ENCODE measurements at regions not wholly inside any gene's neighbourhood (a gene's known extent, or its start where the extent isn't known, plus 50 kb on each side); places are given as distances from the start of the nearest gene placed in this dataset.
"Not testable (repeated sequence)": the region's sequence is repeated elsewhere in the genome, so short reads cannot be mapped to it uniquely, and the experiment has no call there.

GRCh38 chr17:62196587-62196986 is 131.5 kb upstream of the MED13 start:
- not testable (repeated sequence) for DNase-seq (ENCODE audit: low spot score)

GRCh38 chr17:62194401-62194800 is 129.3 kb upstream of the MED13 start:
- DNase-seq (ENCODE audit: low spot score), result peak; percentile 16

GRCh38 chr17:62193249-62193648 is 128.2 kb upstream of the MED13 start:
- DNase-seq (ENCODE audit: low spot score), result no peak

DNA sequence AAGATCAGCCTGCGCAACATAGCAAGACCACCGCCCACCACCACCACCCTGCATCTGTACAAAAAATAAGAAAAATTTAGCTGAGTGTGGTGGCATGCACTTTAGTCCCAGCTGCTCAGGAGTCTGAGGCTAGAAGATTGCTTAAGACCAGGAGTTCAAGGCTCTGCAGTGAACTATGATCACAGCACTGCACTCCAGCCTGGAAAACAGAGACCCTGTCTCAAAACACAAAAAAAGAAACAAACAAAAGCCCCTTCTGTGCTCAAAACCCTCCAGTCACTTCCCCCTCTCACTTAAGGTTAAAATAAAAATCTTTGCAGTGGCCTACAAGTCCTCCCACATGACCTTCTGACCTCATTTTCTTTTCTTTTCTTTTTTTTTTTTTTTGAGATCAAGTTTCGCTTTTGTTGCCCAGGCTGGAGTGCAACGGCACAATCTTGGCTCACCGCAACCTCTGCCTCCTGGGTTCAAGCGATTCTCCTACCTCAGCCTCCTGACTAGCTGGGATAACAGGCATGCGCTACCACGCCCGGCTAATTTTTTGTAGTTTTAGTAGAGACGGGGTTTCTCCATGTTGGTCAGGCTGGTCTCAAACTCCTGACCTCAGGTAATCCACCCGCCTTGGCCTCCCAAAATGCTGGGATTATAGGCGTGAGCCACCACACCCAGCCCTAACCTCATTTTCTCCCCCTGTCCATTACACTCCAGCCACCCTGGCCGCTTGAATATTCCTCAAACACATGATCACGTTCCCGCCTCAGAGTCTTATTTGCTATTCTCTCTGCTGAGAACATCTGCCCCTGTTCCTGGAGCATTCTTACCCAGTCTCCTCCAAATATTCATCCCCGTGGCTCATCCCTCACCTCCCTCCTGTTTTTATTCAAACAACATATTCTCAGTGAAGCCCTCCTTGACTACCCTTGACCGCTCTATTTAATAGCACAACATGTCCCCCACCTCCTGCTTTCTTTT is 126.6 kb upstream of the MED13 start:
- no peak for DNase-seq (ENCODE audit: low spot score)

GRCh38 chr17:62189377-62189776 is 124.3 kb upstream of the MED13 start:
- DNase-seq (ENCODE audit: low spot score), result no peak

GRCh38 chr17:62188713-62189112 is 123.6 kb upstream of the MED13 start:
- DNase-seq (ENCODE audit: low spot score), result no peak

DNA sequence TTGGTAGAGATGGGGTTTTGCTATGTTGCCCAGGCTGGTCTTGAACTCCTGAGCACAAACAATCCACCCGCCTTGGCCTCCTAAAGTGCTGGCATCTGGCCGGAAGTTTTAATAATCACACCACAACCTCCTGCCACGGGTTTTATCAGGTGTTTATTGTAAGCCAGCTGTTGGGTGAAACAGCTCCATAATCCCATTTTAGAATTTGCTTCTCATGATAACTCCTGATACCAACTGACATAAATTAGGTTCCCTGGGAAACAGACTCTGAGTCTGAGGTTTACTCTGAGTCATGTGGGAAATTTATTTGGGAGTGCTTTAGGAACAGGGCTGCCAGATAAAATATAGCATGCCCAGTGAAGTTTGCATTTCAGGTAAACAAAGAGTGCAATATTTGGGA is 122.6 kb upstream of the MED13 start:
- no peak for DNase-seq (ENCODE audit: low spot score)

- DNase-seq (ENCODE audit: low spot score), result no peak
These were observed 121.8 kb upstream of the MED13 start for GRCh38 chr17:62186841-62187240.

DNA sequence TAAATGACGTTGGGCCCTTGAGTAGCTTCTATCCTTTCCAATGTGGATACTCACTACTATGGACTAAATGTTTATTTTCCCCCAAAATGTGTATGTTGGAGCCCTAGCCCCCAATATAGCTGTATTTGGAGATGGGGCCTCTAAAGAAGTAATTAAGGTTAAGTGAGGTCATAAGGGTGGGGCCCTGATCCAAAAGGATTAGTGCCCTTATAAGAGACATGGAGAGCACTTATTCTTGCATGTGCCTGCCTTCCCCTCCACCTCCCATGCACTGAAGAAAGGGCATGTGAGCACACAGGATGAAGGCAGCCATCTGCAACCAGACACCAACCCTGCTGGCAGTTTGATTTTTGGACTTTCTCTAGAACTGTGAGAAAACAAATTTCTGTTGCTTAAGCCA is 115.7 kb upstream of the MED13 start:
- no peak for DNase-seq (ENCODE audit: low spot score)

DNA sequence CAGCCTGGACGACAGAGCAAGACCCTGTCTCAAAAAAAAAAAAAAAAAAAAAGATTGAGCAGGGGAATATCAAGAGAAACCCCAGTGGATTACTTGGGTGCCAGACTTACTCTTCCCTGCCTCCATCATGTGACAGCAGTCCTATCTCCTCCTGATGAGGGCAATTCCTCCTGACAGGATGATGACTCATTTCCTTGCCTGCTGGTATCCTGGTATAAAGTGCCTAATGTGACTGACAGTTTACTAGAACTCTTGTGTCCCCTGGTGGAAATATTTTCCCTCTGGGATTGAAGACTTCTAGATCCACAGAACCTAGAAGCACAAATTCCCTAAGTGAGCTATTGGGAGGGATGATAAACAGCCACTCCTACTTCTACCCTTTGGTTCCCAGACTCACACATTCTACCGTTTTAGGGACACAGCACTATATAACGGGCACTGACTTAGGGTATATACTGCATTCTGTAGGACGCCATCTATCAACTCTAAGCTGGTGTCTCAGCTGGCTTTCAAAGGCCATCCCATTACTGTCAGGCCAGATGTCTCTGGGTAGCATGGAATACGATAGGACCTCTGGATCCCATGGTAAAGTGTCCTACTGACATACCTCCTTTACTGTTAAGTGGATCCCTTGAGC is 114.6 kb upstream of the MED13 start:
- peak; percentile 76 for DNase-seq (ENCODE audit: low spot score)

- DNase-seq (ENCODE audit: low spot score), result peak; percentile 49
These were observed 113.5 kb upstream of the MED13 start for GRCh38 chr17:62178579-62178978.

DNA sequence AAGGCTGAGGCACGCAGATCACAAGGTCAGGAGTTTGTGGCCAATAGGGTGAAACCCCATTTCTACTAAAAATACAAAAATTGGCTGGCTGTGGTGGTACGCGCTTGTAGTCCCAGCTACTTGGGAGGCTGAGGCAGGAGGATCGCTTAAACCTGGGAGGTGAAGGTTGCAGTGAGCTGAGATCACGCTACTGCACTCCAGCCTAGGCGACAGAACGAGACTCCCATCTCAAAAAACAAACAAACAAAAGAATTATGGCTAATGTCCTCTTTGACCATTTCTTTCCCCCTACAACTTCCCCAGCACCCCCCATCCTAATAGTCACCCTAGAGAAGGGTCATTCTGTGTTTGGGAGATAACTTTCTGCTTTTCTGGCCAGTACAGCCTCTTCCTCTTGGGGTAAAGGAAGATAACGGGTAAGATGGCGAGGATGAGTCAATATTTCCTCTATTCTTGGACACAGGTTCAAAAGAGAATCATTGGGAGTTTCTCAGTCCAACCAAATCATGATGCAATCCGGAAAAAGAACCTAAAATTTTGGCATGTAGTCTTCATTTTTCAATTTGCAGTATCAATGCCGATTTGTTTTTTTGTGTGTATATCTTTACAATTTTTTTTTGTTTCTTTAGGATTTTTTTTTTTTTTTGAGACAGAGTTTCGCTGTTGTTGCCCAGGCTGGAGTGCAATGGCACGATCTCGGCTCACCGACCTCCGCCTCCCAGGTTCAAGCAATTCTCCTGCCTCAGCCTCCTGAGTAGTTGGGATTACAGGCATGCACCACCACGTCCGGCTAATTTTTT is 107.6 kb upstream of the MED13 start:
- no peak for DNase-seq (ENCODE audit: low spot score)

- no peak for DNase-seq (ENCODE audit: low spot score)
These were observed 102.0 kb upstream of the MED13 start for GRCh38 chr17:62167076-62167475.

GRCh38 chr17:62164747-62165722 is 100.0 kb upstream of the MED13 start:
- DNase-seq (ENCODE audit: low spot score), result no peak

DNA sequence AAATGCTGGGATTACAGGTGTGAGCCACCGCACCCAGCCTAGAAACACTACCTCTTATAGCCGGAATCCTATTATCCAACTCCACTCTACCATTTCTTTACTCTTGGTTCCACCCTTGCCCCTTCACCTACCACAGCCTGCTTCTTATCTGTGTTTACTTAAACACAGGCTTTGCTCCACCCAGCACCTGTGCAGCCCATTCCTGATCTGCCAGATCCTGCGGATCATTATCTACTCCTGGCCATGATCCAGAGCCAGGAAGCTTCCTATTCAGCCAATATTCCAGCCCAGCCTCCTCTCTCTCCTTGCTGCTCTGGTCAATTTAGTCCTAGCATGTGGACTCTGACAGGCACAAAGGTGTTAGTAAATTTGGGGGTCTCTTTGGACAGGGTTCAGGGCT is 98.8 kb upstream of the MED13 start:
- no peak for DNase-seq (ENCODE audit: low spot score)

DNA sequence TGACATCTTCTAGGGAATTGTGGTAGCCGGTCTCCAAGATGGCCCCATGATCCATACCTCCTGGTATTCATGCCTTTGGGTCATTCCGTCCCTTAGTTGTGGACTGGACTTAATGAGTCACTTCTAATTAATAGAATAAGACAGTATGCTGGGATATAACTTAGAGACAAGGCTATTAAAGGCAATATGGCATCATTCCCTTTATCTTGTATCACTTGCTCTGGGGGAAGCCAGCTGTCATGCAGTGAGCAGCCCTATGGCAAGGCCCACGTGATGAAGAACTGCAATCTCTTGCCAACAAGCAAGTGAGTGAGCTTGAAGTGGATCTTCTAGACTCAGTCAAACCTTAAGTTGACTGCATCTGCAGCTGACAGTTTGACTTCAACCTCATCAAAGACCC is 97.8 kb upstream of the MED13 start:
- DNase-seq (ENCODE audit: low spot score), result no peak

DNA sequence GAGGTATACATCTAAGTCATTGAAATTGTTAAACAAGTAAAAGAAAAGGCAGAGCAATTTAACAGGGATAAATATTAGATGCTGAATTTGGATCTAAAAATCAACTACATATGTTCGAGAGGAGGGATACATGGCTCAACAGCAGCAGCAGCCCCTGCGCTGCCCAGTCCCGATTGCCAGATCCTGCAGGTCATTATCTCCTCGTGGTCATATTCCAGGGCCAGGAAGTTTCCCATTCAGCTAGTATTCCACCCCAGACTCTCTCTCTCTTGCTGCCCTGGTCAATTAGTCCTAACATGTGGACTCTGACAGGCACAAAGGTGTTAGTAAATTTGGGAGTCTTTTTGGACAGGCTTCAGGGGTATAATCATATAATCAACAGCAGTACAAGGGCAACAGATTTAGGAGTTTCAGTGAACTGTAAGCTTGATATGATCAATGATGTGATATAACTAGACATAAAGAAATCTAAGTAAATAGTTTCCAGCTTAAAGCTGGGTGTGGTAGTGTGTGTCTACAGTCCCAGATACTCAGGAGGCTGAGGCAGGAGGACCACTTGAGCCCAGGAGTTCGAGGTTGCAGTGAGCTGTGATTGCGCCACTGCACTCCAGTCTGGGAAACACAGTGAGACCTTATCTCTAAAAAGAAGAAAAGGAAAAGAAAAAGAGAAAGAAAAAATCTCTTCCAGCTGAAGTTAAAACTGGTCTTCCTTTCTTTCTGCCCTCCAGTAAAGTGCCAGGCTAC is 96.5 kb upstream of the MED13 start:
- DNase-seq (ENCODE audit: low spot score), result no peak

DNA sequence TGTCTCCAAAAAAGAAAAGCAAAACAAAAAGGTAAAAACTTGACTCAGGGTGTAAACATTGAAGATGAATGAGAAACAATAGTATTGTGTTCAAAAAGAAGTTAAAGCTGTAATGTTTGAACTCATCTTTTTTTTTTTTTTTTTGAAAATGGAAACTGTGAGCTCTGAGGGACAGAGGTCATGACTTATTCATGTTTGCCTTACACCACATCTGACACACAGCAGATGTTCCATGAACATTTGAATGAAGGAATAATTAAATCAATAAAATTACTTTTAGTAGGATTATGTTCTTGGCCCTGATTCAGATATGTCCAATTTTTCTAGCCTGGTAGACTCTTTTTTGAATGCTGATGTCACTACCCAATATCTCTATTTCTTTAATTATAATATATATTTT is 95.7 kb upstream of the MED13 start:
- no peak for DNase-seq (ENCODE audit: low spot score)

GRCh38 chr17:62159994-62160393 is 94.9 kb upstream of the MED13 start:
- no peak for DNase-seq (ENCODE audit: low spot score)

- no peak for DNase-seq (ENCODE audit: low spot score)
These were observed 91.9 kb upstream of the MED13 start for GRCh38 chr17:62156949-62157348.

DNA sequence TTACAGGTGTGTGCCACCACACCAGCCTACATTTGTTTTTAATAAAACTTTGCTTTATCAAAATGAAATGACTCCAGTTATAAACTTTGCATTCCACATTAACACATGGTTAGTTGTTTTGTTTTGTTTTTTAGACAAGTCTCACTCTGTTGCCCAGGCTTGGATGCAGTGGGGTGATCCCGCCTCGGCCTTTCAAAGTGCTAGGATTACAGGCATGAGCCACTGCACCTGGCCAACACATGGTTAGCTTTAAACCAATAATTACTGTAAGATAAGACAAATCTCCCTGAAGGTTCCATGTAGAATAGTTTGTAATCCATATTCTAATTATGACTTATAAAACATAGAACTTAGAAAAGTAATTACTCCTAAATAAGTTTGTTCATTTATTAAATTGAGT is 89.8 kb upstream of the MED13 start:
- DNase-seq (ENCODE audit: low spot score), result no peak
